CD14-positive monocyte (primary cell): ENCODE measurements at regions not wholly inside any gene's neighbourhood (a gene's known extent, or its start where the extent isn't known, plus 50 kb on each side); places are given as distances from the start of the nearest gene placed in this dataset.

Source experiments
- DNase-seq, 3 donors: peaks; one replicate each; pipeline ENCODE4 v3.0.0-alpha.2; 2011 to 2022
- H2AFZ ChIP-seq: 2 replicates; pipeline ENCODE4 v1.6.0; 2012; ENCODE audit warnings: mild to moderate bottlenecking, low read depth, low read length, inconsistent platforms; ENCODE audit not compliant: insufficient read depth, poor library complexity, severe bottlenecking
- H3K27ac ChIP-seq, 2 donors: 1 replicate in 1 of 2; 2 replicates in 1 of 2; pipeline ENCODE4 v1.5.1; 2012 to 2013; ENCODE audit warnings: low read length in 2 of 2, control low read depth in 1 of 2, inconsistent platforms in 1 of 2, low read depth in 1 of 2, mild to moderate bottlenecking in 1 of 2
- H3K27me3 ChIP-seq, 2 donors: one replicate each; pipeline versions ENCODE4 v1.6.0 to v1.6.1; 2011 to 2013; ENCODE audit warnings: low read length in 2 of 2; ENCODE audit not compliant: control insufficient read depth in 2 of 2, insufficient read depth in 2 of 2
- H3K36me3 ChIP-seq, 2 donors: replicated peaks in 1 of 2; 1 replicate in 1 of 2; 2 replicates in 1 of 2; pipeline versions ENCODE4 v1.5.1 to v1.6.1; 2012 to 2013; ENCODE audit warnings: low read length in 2 of 2, control low read depth in 1 of 2, inconsistent platforms in 1 of 2, mild to moderate bottlenecking in 1 of 2; ENCODE audit not compliant: insufficient read depth in 2 of 2, control insufficient read depth in 1 of 2
- H3K4me1 ChIP-seq, 2 donors: 1 replicate in 1 of 2; 2 replicates in 1 of 2; pipeline versions ENCODE4 v1.5.1 to v1.6.1; 2012 to 2013; ENCODE audit warnings: low read length in 2 of 2, control low read depth in 1 of 2, inconsistent platforms in 1 of 2, mild to moderate bottlenecking in 1 of 2, moderate library complexity in 1 of 2; ENCODE audit not compliant: insufficient read depth in 2 of 2, control insufficient read depth in 1 of 2
- H3K4me2 ChIP-seq: replicated peaks from 2 replicates; pipeline ENCODE3; 2012; ENCODE audit warnings: low read length, moderate library complexity, mild to moderate bottlenecking; ENCODE audit not compliant: poor library complexity, severe bottlenecking; ENCODE audit errors: extremely low read depth
- H3K4me3 ChIP-seq, 3 experiments: fragments of 200-600 bp in 1 of 3; sonication (generic) in 1 of 3; replicated peaks in 1 of 3; 1 replicate in 2 of 3; 2 replicates in 1 of 3; pipeline ENCODE4 v1.5.1; 2011 to 2013; ENCODE audit warnings: low read length in 3 of 3, mild to moderate bottlenecking in 3 of 3, control low read depth in 2 of 3, low read depth in 2 of 3, inconsistent platforms in 1 of 3, moderate library complexity in 1 of 3
- H3K79me2 ChIP-seq: 2 replicates; pipeline ENCODE4 v1.6.0; 2012; ENCODE audit warnings: mild to moderate bottlenecking, control low read depth, inconsistent platforms, low read length, moderate library complexity; ENCODE audit not compliant: insufficient read depth
- H3K9ac ChIP-seq: 2 replicates; pipeline ENCODE4 v1.6.0; 2017; ENCODE audit warnings: low read length, mild to moderate bottlenecking; ENCODE audit not compliant: insufficient read depth, poor library complexity, severe bottlenecking
- H3K9me3 ChIP-seq, 2 donors: replicated peaks in 1 of 2; 1 replicate in 1 of 2; 2 replicates in 1 of 2; pipeline versions ENCODE4 v1.5.1 to v1.6.1; 2012 to 2013; ENCODE audit warnings: low read length in 2 of 2, control low read depth in 1 of 2; ENCODE audit not compliant: control insufficient read depth in 1 of 2, insufficient read depth in 1 of 2
- H4K20me1 ChIP-seq: 2 replicates; pipeline ENCODE4 v1.6.0; 2012; ENCODE audit warnings: mild to moderate bottlenecking, low read length, control low read depth, moderate library complexity; ENCODE audit not compliant: insufficient read depth
- H3K27ac Mint-ChIP-seq, 7 donors: one replicate each; pipeline ENCODE4 v1.8.0; 2020; ENCODE audit warnings: mild to moderate bottlenecking in 7 of 7, mixed read lengths in 7 of 7, moderate library complexity in 6 of 7, inconsistent platforms in 2 of 7
- H3K27me3 Mint-ChIP-seq, 3 donors: one replicate each; pipeline ENCODE4 v1.8.0; 2021 to 2022; ENCODE audit warnings: low read depth in 3 of 3, mild to moderate bottlenecking in 3 of 3, mixed read lengths in 3 of 3, moderate library complexity in 3 of 3, inconsistent platforms in 1 of 3
- H3K36me3 Mint-ChIP-seq, 2 donors: one replicate each; pipeline ENCODE4 v1.8.0; 2020; ENCODE audit warnings: mixed read lengths in 2 of 2, inconsistent platforms in 1 of 2, mild to moderate bottlenecking in 1 of 2
- H3K4me1 Mint-ChIP-seq: one replicate; pipeline ENCODE4 v1.8.0; 2020; ENCODE audit warnings: mild to moderate bottlenecking, mixed read lengths
- H3K4me3 Mint-ChIP-seq, 2 donors: one replicate each; pipeline ENCODE4 v1.8.0; 2020; ENCODE audit warnings: mild to moderate bottlenecking in 2 of 2, mixed read lengths in 2 of 2, moderate library complexity in 1 of 2
- H3K9me3 Mint-ChIP-seq, 7 donors: one replicate each; pipeline ENCODE4 v1.8.0; 2020 to 2022; ENCODE audit warnings: mixed read lengths in 7 of 7, mild to moderate bottlenecking in 6 of 7, moderate library complexity in 6 of 7, inconsistent platforms in 2 of 7
- CTCF ChIP-seq: fragments of 200-600 bp; IDR thresholded peaks from one replicate; pipeline ENCODE4 v1.8.0; 2022; ENCODE audit warnings: antibody characterized with exemption, mild to moderate bottlenecking
- WGBS: methylation state at CpG from one replicate; pipeline ENCODE4 v1.1.5; 2013; ENCODE audit warnings: missing lambda C conversion rate; ENCODE audit not compliant: insufficient coverage; 5-methylcytosine and 5-hydroxymethylcytosine counted together
- intact Hi-C, 2 donors: fragments of 100-400 bp; cut with micrococcal nuclease; formaldehyde crosslinking; loops; one replicate each; pipeline versions ENCODE4 v1.15.0 to v1.15.1; 2023

DNA sequence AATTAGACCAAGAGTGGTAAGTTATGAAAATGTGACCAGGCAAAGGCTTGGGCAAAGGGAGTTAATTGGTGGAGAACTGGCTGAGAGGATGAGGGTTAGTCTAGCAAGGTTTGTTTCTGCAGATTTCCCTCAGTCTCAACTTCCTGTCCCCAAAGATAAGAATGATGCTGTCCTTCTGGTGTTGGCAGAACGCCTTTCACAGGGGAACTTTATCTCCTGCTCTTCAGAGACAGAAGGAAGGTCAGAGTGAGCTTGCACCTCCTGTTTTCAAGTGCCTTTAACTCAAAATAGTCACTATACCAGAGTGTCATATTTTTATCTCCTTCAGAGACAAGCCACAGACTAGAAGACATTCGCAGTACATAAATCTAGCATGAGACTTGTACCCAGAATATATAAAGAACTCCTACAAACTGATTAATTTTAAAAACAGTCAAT is 95.7 kb downstream of the TEX51 start:
- H3K4me1 Mint-ChIP-seq = no peaks in the 10 kb centered on the region
- no peak overlapping the region for H3K9ac ChIP-seq
- no peak overlapping the region for H3K4me2 ChIP-seq
- WGBS = 50% methylated on average over 1 of the region's 2 CpGs
- peaks cover 1 to 5% (median 4%) of the 10 kb centered on the region in 3 donors for H3K27me3 Mint-ChIP-seq
- H4K20me1 ChIP-seq = no peaks in the 10 kb centered on the region
- H3K36me3 ChIP-seq = no peaks in the 10 kb centered on the region
- H3K27me3 ChIP-seq = no peaks in the 10 kb centered on the region
- H3K36me3 Mint-ChIP-seq = no peaks in the 10 kb centered on the region
- no peak overlapping the region for H3K4me3 ChIP-seq
- no peak overlapping the region for H3K27ac Mint-ChIP-seq
- H3K27ac ChIP-seq = no peak overlapping the region
- H3K9me3 ChIP-seq = peaks cover 0 to 2% of the 10 kb centered on the region in 2 donors
- peaks cover 0 to 4% (median 0%) of the 10 kb centered on the region in 7 donors for H3K9me3 Mint-ChIP-seq
- H3K4me1 ChIP-seq = no peaks in the 10 kb centered on the region
- no peak for DNase-seq
- intact Hi-C loops = no loop called here
- no peaks in the 10 kb centered on the region for H3K79me2 ChIP-seq
- no peak for TF ChIP-seq CTCF
- no peak overlapping the region for H3K4me3 Mint-ChIP-seq
- H2AFZ ChIP-seq = no peak overlapping the region

DNA sequence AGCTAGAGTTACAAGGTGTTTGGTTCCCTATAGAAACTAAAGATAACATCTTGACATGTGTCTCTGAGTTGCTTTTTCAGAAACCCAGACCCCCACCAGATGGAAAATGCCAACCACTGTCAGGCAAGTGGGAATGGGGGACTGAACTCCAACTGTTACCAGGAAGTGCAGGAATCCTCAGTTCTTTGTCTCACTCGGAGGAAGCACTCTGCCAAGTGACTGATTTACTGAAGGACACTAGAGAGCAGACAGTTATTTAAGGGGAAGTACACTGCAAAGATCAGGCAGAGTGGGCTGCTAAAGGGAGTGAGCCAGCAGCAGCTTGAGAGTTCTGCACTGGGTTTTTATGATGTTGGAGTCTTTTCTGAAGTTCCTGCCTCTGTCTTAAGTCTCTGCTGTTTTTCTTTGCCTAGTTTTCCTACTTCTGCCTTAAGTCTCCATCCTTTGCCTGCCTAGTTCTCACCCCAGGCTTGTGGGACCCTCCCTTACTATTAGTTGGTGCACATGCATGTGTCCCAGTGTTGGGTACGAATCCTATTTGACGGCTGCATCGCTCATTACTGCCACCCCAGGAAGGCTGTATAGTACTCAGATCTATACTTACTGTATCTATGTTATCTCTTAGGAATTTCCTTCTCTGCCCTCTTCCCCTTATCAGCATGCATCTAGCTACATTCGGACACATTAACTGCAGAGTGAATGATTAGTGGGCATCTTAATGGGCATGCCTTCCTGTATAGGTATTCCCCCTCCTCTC is 97.1 kb downstream of the TEX51 start:
- H3K4me3 Mint-ChIP-seq = no peak overlapping the region
- Histone ChIP-seq H3K36me3 (no peaks in the 10 kb centered on the region), H3K9me3 (peaks cover 0 to 2% of the 10 kb centered on the region in 2 donors), H2AFZ (no peak overlapping the region), H3K27me3 (no peaks in the 10 kb centered on the region), H3K4me2 (no peak overlapping the region), H3K27ac (no peak overlapping the region), H3K4me3 (no peak overlapping the region), H3K4me1 (no peaks in the 10 kb centered on the region), H3K9ac (no peak overlapping the region), H3K79me2 (no peaks in the 10 kb centered on the region), H4K20me1 (no peaks in the 10 kb centered on the region)
- no peaks in the 10 kb centered on the region for H3K4me1 Mint-ChIP-seq
- no peak overlapping the region for H3K27ac Mint-ChIP-seq
- no peak for DNase-seq
- H3K9me3 Mint-ChIP-seq = peaks cover 0 to 4% (median 0%) of the 10 kb centered on the region in 7 donors
- peaks cover 2 to 3% (median 2%) of the 10 kb centered on the region in 3 donors for H3K27me3 Mint-ChIP-seq
- H3K36me3 Mint-ChIP-seq = no peaks in the 10 kb centered on the region
- TF ChIP-seq CTCF = no peak
- WGBS = 0% methylated on average over 1 of the region's 5 CpGs
- intact Hi-C loops = no loop called here
